ENCODE measurements at regions not wholly inside any gene's neighbourhood (a gene's known extent, or its start where the extent isn't known, plus 50 kb on each side); places are given as distances from the start of the nearest gene placed in this dataset.

DNA sequence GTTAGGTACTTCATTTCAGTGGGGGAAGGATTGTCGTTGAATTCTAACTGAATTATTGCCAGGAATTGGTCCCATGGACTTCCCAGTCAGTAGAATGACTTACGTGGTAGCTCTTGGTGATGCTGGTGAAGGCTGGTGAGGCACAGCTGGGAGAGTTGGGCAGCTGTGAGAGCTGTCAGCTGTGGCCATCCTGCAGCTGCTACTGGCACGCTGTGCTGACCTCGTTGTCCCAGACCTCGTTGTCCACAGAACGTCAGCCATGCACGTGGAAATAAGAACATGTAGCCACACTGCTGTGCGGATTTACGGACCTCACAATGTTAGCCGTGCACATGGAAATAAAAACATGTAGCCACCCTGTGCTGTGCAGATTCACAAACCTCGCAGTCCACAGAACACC, 102.3 kb downstream of the NPIPB11 start:
- TF ChIP-seq, protein P1, sequence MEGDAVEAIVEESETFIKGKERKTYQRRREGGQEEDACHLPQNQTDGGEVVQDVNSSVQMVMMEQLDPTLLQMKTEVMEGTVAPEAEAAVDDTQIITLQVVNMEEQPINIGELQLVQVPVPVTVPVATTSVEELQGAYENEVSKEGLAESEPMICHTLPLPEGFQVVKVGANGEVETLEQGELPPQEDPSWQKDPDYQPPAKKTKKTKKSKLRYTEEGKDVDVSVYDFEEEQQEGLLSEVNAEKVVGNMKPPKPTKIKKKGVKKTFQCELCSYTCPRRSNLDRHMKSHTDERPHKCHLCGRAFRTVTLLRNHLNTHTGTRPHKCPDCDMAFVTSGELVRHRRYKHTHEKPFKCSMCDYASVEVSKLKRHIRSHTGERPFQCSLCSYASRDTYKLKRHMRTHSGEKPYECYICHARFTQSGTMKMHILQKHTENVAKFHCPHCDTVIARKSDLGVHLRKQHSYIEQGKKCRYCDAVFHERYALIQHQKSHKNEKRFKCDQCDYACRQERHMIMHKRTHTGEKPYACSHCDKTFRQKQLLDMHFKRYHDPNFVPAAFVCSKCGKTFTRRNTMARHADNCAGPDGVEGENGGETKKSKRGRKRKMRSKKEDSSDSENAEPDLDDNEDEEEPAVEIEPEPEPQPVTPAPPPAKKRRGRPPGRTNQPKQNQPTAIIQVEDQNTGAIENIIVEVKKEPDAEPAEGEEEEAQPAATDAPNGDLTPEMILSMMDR (IDR thresholded peaks at IDR 0.05 in 4 of 5, conservative IDR thresholded peaks at IDR 0.05 in 1 of 5), result no peak
- no peak for TF ChIP-seq POLR2A (IDR thresholded peaks at IDR 0.05)

Measured in gastrocnemius medialis (tissue), 4 donors.